ENCODE measurements at regions not wholly inside any gene's neighbourhood (a gene's known extent, or its start where the extent isn't known, plus 50 kb on each side); places are given as distances from the start of the nearest gene placed in this dataset.
"Not testable (repeated sequence)": the region's sequence is repeated elsewhere in the genome, so short reads cannot be mapped to it uniquely, and the experiment has no call there.

DNA sequence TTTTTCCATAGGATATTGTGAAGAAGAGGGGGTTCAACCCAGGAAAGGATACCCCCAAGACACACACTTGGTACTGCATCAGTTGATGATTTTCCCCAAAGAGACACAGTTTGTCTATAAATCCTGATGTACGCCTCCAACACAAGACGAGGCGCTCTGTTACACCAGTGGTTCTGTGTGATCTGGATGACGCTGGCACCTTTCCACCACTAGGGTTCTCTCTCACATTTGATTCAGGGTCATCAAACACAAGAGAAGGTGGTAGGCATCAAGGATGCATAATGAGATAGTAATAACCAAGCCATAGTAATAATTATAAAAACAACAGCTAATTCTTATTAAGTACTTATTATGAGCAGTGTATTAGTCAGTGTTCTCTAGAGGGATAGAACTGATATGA lies 508.8 kb upstream of the ZP4 start:
- Histone ChIP-seq H3K27me3 (ENCODE audit: control insufficient read depth, insufficient read depth, low read length) (no peaks in the 10 kb centered on the region), H3K27ac (ENCODE audit: low read length) (no peak overlapping the region), H3K36me3 (ENCODE audit: control insufficient read depth, insufficient read depth, low read length) (no peaks in the 10 kb centered on the region), H3K4me3 (ENCODE audit: low read length) (no peak overlapping the region), H3K4me1 (ENCODE audit: control insufficient read depth, insufficient read depth, low read length) (no peaks in the 10 kb centered on the region), H3K9me3 (ENCODE audit: control insufficient read depth, low read depth, low read length) (no peaks in the 10 kb centered on the region)
- no peak for DNase-seq
- no CpG with 5 or more reads among the region's 4 CpGs for WGBS (ENCODE audit: insufficient coverage, low lambda C conversion rate)

DNA sequence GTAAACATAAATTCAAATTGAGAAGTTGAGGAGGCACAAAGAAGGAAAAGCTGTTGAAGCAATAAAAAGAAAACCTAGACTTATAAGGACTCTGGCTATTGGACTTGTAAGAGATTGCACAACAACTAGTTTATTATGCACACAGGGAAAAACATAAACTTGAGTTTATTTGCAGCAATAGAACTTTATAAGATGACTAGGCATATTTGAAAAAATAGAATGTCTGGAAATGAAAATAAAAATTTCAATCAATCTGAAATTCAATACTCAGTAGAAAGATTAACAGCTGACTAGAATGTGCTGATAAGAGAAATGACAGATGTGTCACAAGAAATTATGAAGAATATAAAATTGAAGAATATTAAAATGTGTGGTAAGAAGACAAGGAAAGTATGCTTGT lies 505.4 kb upstream of the ZP4 start:
- no peak for DNase-seq
- no peaks in the 10 kb centered on the region for H3K4me1 ChIP-seq (ENCODE audit: control insufficient read depth, insufficient read depth, low read length)
- H3K36me3 ChIP-seq (ENCODE audit: control insufficient read depth, insufficient read depth, low read length): no peaks in the 10 kb centered on the region
- no peaks in the 10 kb centered on the region for H3K27me3 ChIP-seq (ENCODE audit: control insufficient read depth, insufficient read depth, low read length)
- no peak overlapping the region for H3K4me3 ChIP-seq (ENCODE audit: low read length)
- H3K27ac ChIP-seq (ENCODE audit: low read length): no peak overlapping the region
- no peaks in the 10 kb centered on the region for H3K9me3 ChIP-seq (ENCODE audit: control insufficient read depth, low read depth, low read length)

DNA sequence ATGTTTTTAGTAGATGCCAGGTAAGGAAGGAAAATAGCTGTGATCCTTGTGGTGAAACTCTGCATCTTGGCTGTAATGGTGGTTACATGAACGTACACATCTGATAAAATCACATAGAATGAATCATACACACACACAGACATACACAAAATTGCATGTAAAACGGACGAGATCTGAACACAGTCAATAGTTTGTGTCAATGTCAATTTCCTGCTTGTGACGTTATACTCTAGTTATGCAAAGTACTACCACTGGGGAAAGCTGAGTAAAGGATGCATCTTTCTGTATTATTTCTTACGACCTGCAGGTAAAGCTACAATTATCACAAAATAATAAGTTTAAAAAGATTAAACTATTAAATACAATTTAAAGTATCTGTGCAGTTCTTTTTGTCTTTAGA lies 493.7 kb upstream of the ZP4 start:
- Histone ChIP-seq H3K36me3 (ENCODE audit: control insufficient read depth, insufficient read depth, low read length) (no peaks in the 10 kb centered on the region), H3K4me3 (ENCODE audit: low read length) (no peak overlapping the region), H3K4me1 (ENCODE audit: control insufficient read depth, insufficient read depth, low read length) (no peaks in the 10 kb centered on the region), H3K27me3 (ENCODE audit: control insufficient read depth, insufficient read depth, low read length) (no peaks in the 10 kb centered on the region), H3K27ac (ENCODE audit: low read length) (no peak overlapping the region), H3K9me3 (ENCODE audit: control insufficient read depth, low read depth, low read length) (no peaks in the 10 kb centered on the region)
- DNase-seq: no peak
- WGBS (ENCODE audit: insufficient coverage, low lambda C conversion rate): 100% methylated on average over 1 of the region's 5 CpGs

DNA sequence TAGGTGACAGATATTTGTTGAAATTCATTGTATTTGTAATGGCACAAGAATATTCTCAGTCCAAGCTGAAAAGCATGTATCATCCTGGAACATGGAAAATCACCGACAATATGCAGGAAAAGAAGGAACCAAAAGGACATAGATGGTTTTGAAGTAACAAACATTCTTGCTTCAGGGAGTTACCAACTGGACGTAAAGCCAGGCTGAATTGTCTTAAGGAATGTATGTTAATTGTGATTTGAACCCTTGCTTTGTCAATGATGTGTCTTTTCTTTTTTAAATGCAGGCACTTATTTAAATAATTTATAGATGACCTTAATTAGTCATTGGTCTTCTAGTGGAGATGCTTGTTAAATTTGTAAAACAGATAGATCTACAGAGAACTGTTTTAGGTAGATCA lies 489.4 kb upstream of the ZP4 start:
- WGBS (ENCODE audit: insufficient coverage, low lambda C conversion rate): 100% methylated on average over 1 of the region's 2 CpGs
- no peak for DNase-seq
- Histone ChIP-seq H3K27ac (ENCODE audit: low read length) (no peak overlapping the region), H3K27me3 (ENCODE audit: control insufficient read depth, insufficient read depth, low read length) (no peaks in the 10 kb centered on the region), H3K9me3 (ENCODE audit: control insufficient read depth, low read depth, low read length) (no peaks in the 10 kb centered on the region), H3K4me1 (ENCODE audit: control insufficient read depth, insufficient read depth, low read length) (no peaks in the 10 kb centered on the region), H3K36me3 (ENCODE audit: control insufficient read depth, insufficient read depth, low read length) (no peaks in the 10 kb centered on the region), H3K4me3 (ENCODE audit: low read length) (no peak overlapping the region)

DNA sequence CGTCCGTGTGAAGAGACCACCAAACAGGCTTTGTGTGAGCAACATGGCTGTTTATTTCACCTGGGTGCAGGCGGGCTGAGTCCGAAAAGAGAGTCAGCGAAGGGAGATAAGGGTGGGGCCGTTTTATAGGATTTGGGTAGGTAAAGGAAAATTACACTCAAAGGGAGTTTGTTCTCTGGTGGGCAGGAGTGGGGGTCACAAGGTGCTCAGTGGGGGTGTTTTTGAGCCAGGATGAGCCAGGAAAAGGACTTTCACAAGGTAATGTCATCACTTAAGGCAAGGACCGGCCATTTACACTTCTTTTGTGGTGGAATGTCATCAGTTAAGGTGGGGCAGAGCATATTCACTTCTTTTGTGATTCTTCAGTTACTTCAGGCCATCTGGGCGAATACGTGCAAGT lies 488.7 kb upstream of the ZP4 start:
- not testable (repeated sequence) for H3K27me3 ChIP-seq (ENCODE audit: control insufficient read depth, insufficient read depth, low read length); H3K9me3 ChIP-seq (ENCODE audit: control insufficient read depth, low read depth, low read length); H3K27ac ChIP-seq (ENCODE audit: low read length); H3K4me3 ChIP-seq (ENCODE audit: low read length); H3K36me3 ChIP-seq (ENCODE audit: control insufficient read depth, insufficient read depth, low read length); H3K4me1 ChIP-seq (ENCODE audit: control insufficient read depth, insufficient read depth, low read length); DNase-seq
- no CpG with 5 or more reads among the region's 9 CpGs for WGBS (ENCODE audit: insufficient coverage, low lambda C conversion rate)

DNA sequence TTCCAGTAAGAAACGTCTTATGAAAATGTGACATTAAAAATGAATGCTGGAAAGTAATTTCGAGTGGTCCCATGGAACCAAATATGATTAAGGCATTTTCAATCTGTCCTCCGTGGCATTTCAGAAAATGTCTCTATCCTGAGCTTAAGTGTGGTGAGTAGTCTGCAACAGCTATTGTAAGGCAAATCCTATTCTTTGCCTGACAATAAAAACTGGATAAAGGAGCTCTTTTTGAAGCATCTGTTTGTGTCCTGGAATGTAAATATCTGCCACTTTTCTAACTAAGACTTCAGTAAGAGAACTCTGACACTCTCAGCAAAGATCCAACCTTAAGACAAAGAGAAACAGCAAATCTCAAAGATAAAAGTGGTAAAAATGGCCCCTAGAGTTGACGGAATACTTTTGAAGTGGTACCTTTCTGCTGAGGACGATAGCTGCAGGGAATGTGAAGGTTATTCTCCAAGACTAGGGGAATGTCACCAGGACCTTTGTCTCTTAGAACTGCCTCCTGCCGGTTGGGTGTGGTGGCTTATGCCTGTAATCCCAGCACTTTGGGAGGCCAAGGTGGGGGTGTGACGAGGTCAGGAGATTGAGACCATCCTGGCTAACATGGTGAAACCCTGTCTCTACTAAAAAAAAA lies 486.7 kb upstream of the ZP4 start:
- Histone ChIP-seq H3K36me3 (ENCODE audit: control insufficient read depth, insufficient read depth, low read length) (no peaks in the 10 kb centered on the region), H3K9me3 (ENCODE audit: control insufficient read depth, low read depth, low read length) (no peaks in the 10 kb centered on the region), H3K27me3 (ENCODE audit: control insufficient read depth, insufficient read depth, low read length) (no peaks in the 10 kb centered on the region), H3K27ac (ENCODE audit: low read length) (no peak overlapping the region), H3K4me3 (ENCODE audit: low read length) (no peak overlapping the region), H3K4me1 (ENCODE audit: control insufficient read depth, insufficient read depth, low read length) (no peaks in the 10 kb centered on the region)
- DNase-seq: no peak
- WGBS (ENCODE audit: insufficient coverage, low lambda C conversion rate): 86% methylated on average over 1 of the region's 7 CpGs

DNA sequence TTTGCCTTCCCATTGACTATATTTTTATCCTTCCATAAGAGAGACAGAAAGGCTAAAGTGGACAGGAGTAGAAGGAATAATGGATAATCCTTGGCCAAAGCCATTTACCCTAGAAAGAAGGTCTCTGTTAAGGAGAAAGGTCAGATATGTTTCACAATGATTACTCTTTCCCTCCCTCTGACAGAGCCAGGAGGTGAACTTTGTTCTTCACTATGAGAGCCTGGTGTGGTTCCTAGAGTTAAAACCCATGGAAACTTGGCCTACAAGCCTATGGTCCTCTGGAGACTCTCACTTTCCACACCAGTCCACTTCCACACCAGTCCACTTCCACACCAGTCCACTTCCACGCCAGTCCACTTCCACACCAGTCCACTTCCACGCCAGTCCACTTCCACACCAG lies 479.9 kb upstream of the ZP4 start:
- no peaks in the 10 kb centered on the region for H3K36me3 ChIP-seq (ENCODE audit: control insufficient read depth, insufficient read depth, low read length)
- no peaks in the 10 kb centered on the region for H3K9me3 ChIP-seq (ENCODE audit: control insufficient read depth, low read depth, low read length)
- no peak overlapping the region for H3K27ac ChIP-seq (ENCODE audit: low read length)
- WGBS (ENCODE audit: insufficient coverage, low lambda C conversion rate): no CpG with 5 or more reads among the region's 2 CpGs
- no peaks in the 10 kb centered on the region for H3K27me3 ChIP-seq (ENCODE audit: control insufficient read depth, insufficient read depth, low read length)
- DNase-seq: peak; percentile 6 to 55
- no peak overlapping the region for H3K4me3 ChIP-seq (ENCODE audit: low read length)
- no peaks in the 10 kb centered on the region for H3K4me1 ChIP-seq (ENCODE audit: control insufficient read depth, insufficient read depth, low read length)

DNA sequence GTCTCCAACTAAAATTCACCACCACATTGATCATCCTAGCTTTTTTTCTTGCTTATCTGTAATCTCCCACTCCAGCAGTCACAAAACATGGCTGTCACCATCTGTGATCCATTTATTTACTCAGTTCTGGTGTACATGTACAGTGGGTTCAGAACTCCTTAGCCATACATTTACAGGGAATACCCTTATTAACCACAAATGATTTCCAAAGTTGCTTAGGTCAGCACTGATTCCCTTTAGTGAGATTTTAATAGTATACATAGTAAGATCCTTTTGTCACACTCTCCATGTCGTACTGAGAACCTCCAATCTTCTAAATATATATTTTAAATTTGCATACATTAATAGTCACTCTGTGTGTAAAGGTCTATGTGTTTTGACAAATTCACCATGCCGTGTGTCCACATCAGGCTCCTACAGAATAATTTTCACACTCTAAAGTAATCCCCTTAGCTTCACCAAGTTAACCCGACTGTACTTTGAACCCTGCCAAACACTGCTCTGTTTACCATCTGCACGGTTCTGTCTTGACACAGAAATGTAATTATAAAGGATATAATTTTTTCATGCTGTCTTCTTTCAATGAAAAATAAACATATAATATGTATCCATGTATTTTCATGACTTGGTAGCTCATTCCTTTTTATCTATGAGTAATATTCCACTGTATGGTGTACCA lies 473.6 kb upstream of the ZP4 start:
- no peak for DNase-seq
- H3K4me3 ChIP-seq (ENCODE audit: low read length): no peak overlapping the region
- H3K4me1 ChIP-seq (ENCODE audit: control insufficient read depth, insufficient read depth, low read length): no peaks in the 10 kb centered on the region
- H3K27me3 ChIP-seq (ENCODE audit: control insufficient read depth, insufficient read depth, low read length): no peaks in the 10 kb centered on the region
- H3K9me3 ChIP-seq (ENCODE audit: control insufficient read depth, low read depth, low read length): no peaks in the 10 kb centered on the region
- WGBS (ENCODE audit: insufficient coverage, low lambda C conversion rate): 60% methylated on average over 2 of the region's 4 CpGs
- no peaks in the 10 kb centered on the region for H3K36me3 ChIP-seq (ENCODE audit: control insufficient read depth, insufficient read depth, low read length)
- H3K27ac ChIP-seq (ENCODE audit: low read length): no peak overlapping the region

DNA sequence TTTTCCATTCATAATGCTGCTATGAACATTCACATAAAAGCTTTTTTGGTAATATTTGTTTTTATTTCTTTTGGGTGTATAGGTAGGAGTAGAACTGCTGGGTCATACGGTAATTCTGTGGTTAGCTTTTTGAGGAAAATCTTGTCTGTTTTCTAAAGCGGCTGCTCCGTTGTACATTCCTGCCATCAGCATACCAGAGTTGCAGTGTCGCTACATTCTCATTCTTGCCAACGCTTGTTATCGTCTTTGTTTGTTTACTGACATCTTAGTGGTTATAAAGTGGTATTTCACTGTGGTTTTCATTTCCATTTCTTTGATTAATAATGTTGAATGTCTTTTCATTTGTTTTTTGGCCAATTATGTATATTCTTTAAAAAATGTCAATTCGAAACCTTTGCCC lies 469.8 kb upstream of the ZP4 start:
- Histone ChIP-seq H3K36me3 (ENCODE audit: control insufficient read depth, insufficient read depth, low read length) (no peaks in the 10 kb centered on the region), H3K4me3 (ENCODE audit: low read length) (no peak overlapping the region), H3K4me1 (ENCODE audit: control insufficient read depth, insufficient read depth, low read length) (no peaks in the 10 kb centered on the region), H3K27ac (ENCODE audit: low read length) (no peak overlapping the region), H3K27me3 (ENCODE audit: control insufficient read depth, insufficient read depth, low read length) (no peaks in the 10 kb centered on the region), H3K9me3 (ENCODE audit: control insufficient read depth, low read depth, low read length) (no peaks in the 10 kb centered on the region)
- DNase-seq: no peak
- WGBS (ENCODE audit: insufficient coverage, low lambda C conversion rate): 71% methylated on average over 3 of the region's 7 CpGs

DNA sequence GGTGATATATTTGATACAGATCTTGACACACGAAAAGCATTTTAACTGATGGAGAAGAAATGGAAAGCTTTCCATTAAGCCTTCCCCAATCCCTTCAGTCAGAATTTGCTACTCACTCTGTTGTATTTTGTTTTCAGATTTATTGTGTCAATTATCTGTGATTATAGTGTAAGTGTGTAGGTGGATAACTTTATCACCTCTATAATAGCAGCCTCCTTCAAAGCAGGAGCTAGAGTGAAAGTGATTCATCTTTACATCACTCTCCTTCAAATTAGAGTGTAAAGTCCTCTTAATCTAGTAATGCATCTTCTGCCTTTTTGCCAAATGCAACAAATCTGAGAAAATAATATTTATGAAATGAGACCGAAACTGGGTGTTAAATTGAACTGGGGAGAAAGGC lies 459.7 kb upstream of the ZP4 start:
- no peaks in the 10 kb centered on the region for H3K4me1 ChIP-seq (ENCODE audit: control insufficient read depth, insufficient read depth, low read length)
- H3K9me3 ChIP-seq (ENCODE audit: control insufficient read depth, low read depth, low read length): no peaks in the 10 kb centered on the region
- WGBS (ENCODE audit: insufficient coverage, low lambda C conversion rate): 94% methylated on average over 2 of the region's 2 CpGs
- H3K27ac ChIP-seq (ENCODE audit: low read length): no peak overlapping the region
- H3K36me3 ChIP-seq (ENCODE audit: control insufficient read depth, insufficient read depth, low read length): no peaks in the 10 kb centered on the region
- H3K4me3 ChIP-seq (ENCODE audit: low read length): no peak overlapping the region
- no peaks in the 10 kb centered on the region for H3K27me3 ChIP-seq (ENCODE audit: control insufficient read depth, insufficient read depth, low read length)
- no peak for DNase-seq

DNA sequence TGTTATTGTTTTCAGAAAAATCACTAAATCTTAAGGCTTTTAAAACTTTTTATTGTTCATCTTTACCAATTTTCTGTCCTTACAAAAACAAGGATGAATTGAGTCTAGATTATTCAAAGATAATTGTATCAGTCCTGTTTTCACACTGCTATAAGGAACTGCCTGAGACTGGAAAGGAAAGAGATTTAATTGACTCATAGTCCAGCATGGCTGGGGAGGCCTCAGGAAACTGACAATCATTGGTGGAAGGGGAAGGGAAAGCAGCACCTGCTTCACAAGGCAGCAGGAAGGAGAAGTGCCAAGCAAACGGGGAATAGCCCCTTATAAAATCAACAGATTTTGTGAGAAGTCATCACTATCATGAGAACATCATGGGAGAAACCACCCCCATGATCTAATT lies 455.6 kb upstream of the ZP4 start:
- WGBS (ENCODE audit: insufficient coverage, low lambda C conversion rate): no CpG with 5 or more reads among the region's 1 CpG
- H3K27ac ChIP-seq (ENCODE audit: low read length): no peak overlapping the region

More for the DNA sequence above, 455.6 kb upstream of the ZP4 start:
- Histone ChIP-seq H3K4me3 (ENCODE audit: low read length) (no peak overlapping the region), H3K27me3 (ENCODE audit: control insufficient read depth, insufficient read depth, low read length) (no peaks in the 10 kb centered on the region), H3K4me1 (ENCODE audit: control insufficient read depth, insufficient read depth, low read length) (no peaks in the 10 kb centered on the region), H3K36me3 (ENCODE audit: control insufficient read depth, insufficient read depth, low read length) (no peaks in the 10 kb centered on the region), H3K9me3 (ENCODE audit: control insufficient read depth, low read depth, low read length) (peaks cover 2% of the 10 kb centered on the region)
- peak in 1 of 2 donors; percentile 34 for DNase-seq
